Dedifferentiated amniotic fluid mesenchymal stem cell (primary cell): ENCODE measurements at regions not wholly inside any gene's neighbourhood (a gene's known extent, or its start where the extent isn't known, plus 50 kb on each side); places are given as distances from the start of the nearest gene placed in this dataset.

Experiments used
- DNase-seq: peaks from one replicate; pipeline ENCODE4 v3.0.0-alpha.2; 2016; ENCODE audit errors: extremely low spot score

- DNase-seq: no peak
Observed at GRCh38 chr7:156223935-156224832, 411.9 kb upstream of the SHH start.

GRCh38 chr7:156222611-156223010 is 410.3 kb upstream of the SHH start:
- no peak for DNase-seq

- no peak for DNase-seq
Observed at GRCh38 chr7:156222151-156222550, 409.9 kb upstream of the SHH start.

- DNase-seq: no peak
Observed at GRCh38 chr7:156220701-156221100, 408.4 kb upstream of the SHH start.

- no peak for DNase-seq
Observed at GRCh38 chr7:156220078-156220605, 407.9 kb upstream of the SHH start.

GRCh38 chr7:156219307-156220077 is 407.2 kb upstream of the SHH start:
- no peak for DNase-seq

- no peak for DNase-seq
Observed at GRCh38 chr7:156218544-156219306, 406.5 kb upstream of the SHH start.

GRCh38 chr7:156217803-156218202 is 405.5 kb upstream of the SHH start:
- DNase-seq: no peak

- DNase-seq: no peak
Observed at GRCh38 chr7:156209087-156209486, 396.8 kb upstream of the SHH start.

GRCh38 chr7:156207306-156207705 is 395.0 kb upstream of the SHH start:
- no peak for DNase-seq

- no peak for DNase-seq
Observed at GRCh38 chr7:156206174-156206573, 393.9 kb upstream of the SHH start.

- DNase-seq: no peak
Observed at GRCh38 chr7:156204820-156205219, 392.6 kb upstream of the SHH start.

- no peak for DNase-seq
Observed at GRCh38 chr7:156203923-156204322, 391.7 kb upstream of the SHH start.

- DNase-seq: no peak
Observed at GRCh38 chr7:156198277-156198676, 386.0 kb upstream of the SHH start.

GRCh38 chr7:156196649-156197048 is 384.4 kb upstream of the SHH start:
- DNase-seq: no peak

GRCh38 chr7:156195276-156195675 is 383.0 kb upstream of the SHH start:
- no peak for DNase-seq

GRCh38 chr7:156194813-156195212 is 382.6 kb upstream of the SHH start:
- DNase-seq: no peak

- DNase-seq: no peak
Observed at GRCh38 chr7:156192921-156193320, 380.7 kb upstream of the SHH start.

- DNase-seq: no peak
Observed at GRCh38 chr7:156191090-156191489, 378.8 kb upstream of the SHH start.

- no peak for DNase-seq
Observed at GRCh38 chr7:156185076-156185475, 372.8 kb upstream of the SHH start.

- no peak for DNase-seq
Observed at GRCh38 chr7:156184164-156184563, 371.9 kb upstream of the SHH start.
